T-helper 17 cell (primary cell): ENCODE measurements at regions not wholly inside any gene's neighbourhood (a gene's known extent, or its start where the extent isn't known, plus 50 kb on each side); places are given as distances from the start of the nearest gene placed in this dataset.

ENCODE experiments used
- ATAC-seq: fragments of 150-1000 bp; cut with Tn5 transposase; 2 replicates; pipeline ENCODE4 v1.10.0; 2021; ENCODE audit warnings: mild to moderate bottlenecking, moderate library complexity
- DNase-seq, 3 donors: peaks; one replicate each; pipeline versions ENCODE4 v3.0.0 to v3.0.0-alpha.2; 2020 to 2021
- H3K9me3 ChIP-seq: one replicate; pipeline ENCODE4 v1.7.0; 2013; ENCODE audit warnings: low read length, mild to moderate bottlenecking; ENCODE audit not compliant: control insufficient read depth, poor library complexity, severe bottlenecking
- H3K27ac Mint-ChIP-seq: one replicate; pipeline ENCODE4 v1.8.0; 2022; ENCODE audit warnings: mild to moderate bottlenecking, moderate library complexity, mixed read lengths
- H3K27me3 Mint-ChIP-seq: one replicate; pipeline ENCODE4 v1.8.0; 2022; ENCODE audit warnings: mixed read lengths
- H3K36me3 Mint-ChIP-seq: one replicate; pipeline ENCODE4 v1.8.0; 2022; ENCODE audit warnings: low read depth, mixed read lengths
- H3K4me1 Mint-ChIP-seq: one replicate; pipeline ENCODE4 v1.8.0; 2022; ENCODE audit warnings: mild to moderate bottlenecking, mixed read lengths
- H3K4me3 Mint-ChIP-seq: one replicate; pipeline ENCODE4 v1.8.0; 2022; ENCODE audit warnings: mild to moderate bottlenecking, moderate library complexity, mixed read lengths

- Mint-ChIP-seq H3K27me3 (peaks cover 9% of the 10 kb centered on the region), H3K36me3 (no peaks in the 10 kb centered on the region), H3K4me3 (no peak overlapping the region), H3K27ac (no peak overlapping the region), H3K4me1 (no peaks in the 10 kb centered on the region)
- no peaks in the 10 kb centered on the region for H3K9me3 ChIP-seq
- no peak for DNase-seq
- no peak for ATAC-seq
Measured at GRCh38 chr5:6902597-6902996, 189.4 kb downstream of the TENT4A start.

- Mint-ChIP-seq H3K27ac (no peak overlapping the region), H3K27me3 (peaks cover 9% of the 10 kb centered on the region), H3K36me3 (no peaks in the 10 kb centered on the region), H3K4me1 (no peaks in the 10 kb centered on the region), H3K4me3 (no peak overlapping the region)
- no peak for DNase-seq
- no peaks in the 10 kb centered on the region for H3K9me3 ChIP-seq
- no peak for ATAC-seq
Measured at GRCh38 chr5:6903934-6904333, 190.7 kb downstream of the TENT4A start.

DNA sequence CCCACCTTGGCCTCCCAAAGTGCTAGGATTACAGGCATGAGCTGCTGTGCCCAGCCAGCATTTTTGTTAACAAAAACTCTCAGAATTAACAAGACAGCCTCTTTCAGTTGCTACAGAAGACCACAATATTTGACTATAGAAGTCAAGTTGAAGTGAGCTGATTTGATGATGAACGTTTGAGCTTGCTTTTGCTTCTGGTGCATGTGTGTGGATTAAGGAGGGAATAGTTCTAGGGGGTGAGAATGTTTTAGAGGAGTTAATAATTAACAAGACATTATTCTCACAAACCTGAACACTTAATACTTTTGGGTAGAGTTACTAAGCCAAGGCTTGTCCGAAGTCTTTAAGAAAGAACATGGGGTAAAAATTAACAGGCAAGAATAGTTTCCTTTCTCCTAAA, 191.6 kb downstream of the TENT4A start:
- H3K27me3 Mint-ChIP-seq, result peaks cover 9% of the 10 kb centered on the region
- H3K36me3 Mint-ChIP-seq, result no peaks in the 10 kb centered on the region
- ATAC-seq, result no peak

DNA sequence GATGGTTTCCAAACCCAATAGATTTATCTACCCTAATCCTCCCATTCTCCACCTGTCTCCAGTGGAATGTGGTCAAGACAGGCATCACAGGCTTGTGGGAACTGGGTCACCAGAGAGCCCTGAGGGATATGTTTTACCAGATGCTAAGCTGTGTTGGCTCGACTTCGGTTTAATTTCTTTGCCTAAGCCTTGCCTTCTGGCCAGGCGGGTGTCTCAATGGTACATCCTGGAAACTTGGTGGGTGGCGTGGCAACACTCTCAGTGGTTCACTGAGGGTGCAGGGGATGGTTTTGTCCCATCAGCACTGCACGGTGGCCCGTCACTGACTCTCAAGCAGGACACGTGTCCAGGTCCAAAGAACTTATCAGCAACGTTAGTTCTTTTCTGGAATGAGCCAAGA, 192.2 kb downstream of the TENT4A start:
- H3K36me3 Mint-ChIP-seq, result no peaks in the 10 kb centered on the region
- H3K4me3 Mint-ChIP-seq, result no peak overlapping the region
- DNase-seq (no peak), ATAC-seq (no peak)
- H3K4me1 Mint-ChIP-seq, result no peaks in the 10 kb centered on the region
- H3K27me3 Mint-ChIP-seq, result peaks cover 9% of the 10 kb centered on the region
- H3K27ac Mint-ChIP-seq, result no peak overlapping the region
- H3K9me3 ChIP-seq, result no peaks in the 10 kb centered on the region

More for the DNA sequence above, 191.6 kb downstream of the TENT4A start:
- DNase-seq, result no peak
- no peak overlapping the region for H3K27ac Mint-ChIP-seq
- no peak overlapping the region for H3K4me3 Mint-ChIP-seq
- no peaks in the 10 kb centered on the region for H3K4me1 Mint-ChIP-seq
- no peaks in the 10 kb centered on the region for H3K9me3 ChIP-seq

DNA sequence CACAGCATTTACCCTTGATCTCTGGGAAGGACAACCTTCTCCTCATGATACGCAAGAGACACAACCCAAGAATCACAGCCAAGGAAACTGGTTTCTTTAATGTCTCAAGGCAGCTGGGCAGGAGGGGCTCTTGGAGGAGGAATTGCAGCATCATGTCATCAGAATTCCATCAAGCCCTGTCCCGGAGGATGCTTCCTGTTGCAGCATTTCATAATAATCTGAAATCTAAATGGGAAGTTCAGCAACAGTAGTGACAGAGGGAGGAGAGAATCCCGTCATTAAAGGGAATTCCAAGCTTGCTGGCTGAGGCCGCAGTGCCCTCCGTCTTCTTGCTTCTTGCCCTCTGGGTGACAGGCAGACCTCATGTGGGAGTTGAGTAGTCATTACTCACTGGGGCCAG, 192.7 kb downstream of the TENT4A start:
- no peak overlapping the region for H3K4me3 Mint-ChIP-seq
- H3K4me1 Mint-ChIP-seq, result no peaks in the 10 kb centered on the region
- no peaks in the 10 kb centered on the region for H3K36me3 Mint-ChIP-seq
- H3K9me3 ChIP-seq, result no peaks in the 10 kb centered on the region
- DNase-seq (no peak), ATAC-seq (no peak)
- peaks cover 9% of the 10 kb centered on the region for H3K27me3 Mint-ChIP-seq
- H3K27ac Mint-ChIP-seq, result no peak overlapping the region

- no peaks in the 10 kb centered on the region for H3K9me3 ChIP-seq
- no peak for DNase-seq
- Mint-ChIP-seq H3K4me1 (no peaks in the 10 kb centered on the region), H3K27ac (no peak overlapping the region), H3K36me3 (no peaks in the 10 kb centered on the region), H3K4me3 (no peak overlapping the region), H3K27me3 (peaks cover 14% of the 10 kb centered on the region)
- no peak for ATAC-seq
Measured at GRCh38 chr5:6907320-6907918, 194.2 kb downstream of the TENT4A start.

- Mint-ChIP-seq H3K4me1 (no peaks in the 10 kb centered on the region), H3K4me3 (no peak overlapping the region), H3K27ac (no peak overlapping the region), H3K36me3 (no peaks in the 10 kb centered on the region), H3K27me3 (peaks cover 14% of the 10 kb centered on the region)
- H3K9me3 ChIP-seq, result no peaks in the 10 kb centered on the region
- ATAC-seq (no peak), DNase-seq (no peak)
Measured at GRCh38 chr5:6909901-6910300, 196.7 kb downstream of the TENT4A start.

GRCh38 chr5:6910950-6911349, 197.7 kb downstream of the TENT4A start:
- Mint-ChIP-seq H3K4me1 (no peaks in the 10 kb centered on the region), H3K4me3 (no peak overlapping the region)
- no peak for ATAC-seq

GRCh38 chr5:6914347-6914746, 201.1 kb downstream of the TENT4A start:
- Mint-ChIP-seq H3K4me1 (no peaks in the 10 kb centered on the region), H3K27me3 (peaks cover 14% of the 10 kb centered on the region), H3K36me3 (no peaks in the 10 kb centered on the region), H3K27ac (no peak overlapping the region), H3K4me3 (no peak overlapping the region)
- H3K9me3 ChIP-seq, result no peaks in the 10 kb centered on the region
- no peak for DNase-seq
- no peak for ATAC-seq

More at GRCh38 chr5:6910950-6911349, 197.7 kb downstream of the TENT4A start:
- Mint-ChIP-seq H3K27ac (no peak overlapping the region), H3K27me3 (peaks cover 14% of the 10 kb centered on the region), H3K36me3 (no peaks in the 10 kb centered on the region)
- DNase-seq, result no peak
- no peaks in the 10 kb centered on the region for H3K9me3 ChIP-seq

DNA sequence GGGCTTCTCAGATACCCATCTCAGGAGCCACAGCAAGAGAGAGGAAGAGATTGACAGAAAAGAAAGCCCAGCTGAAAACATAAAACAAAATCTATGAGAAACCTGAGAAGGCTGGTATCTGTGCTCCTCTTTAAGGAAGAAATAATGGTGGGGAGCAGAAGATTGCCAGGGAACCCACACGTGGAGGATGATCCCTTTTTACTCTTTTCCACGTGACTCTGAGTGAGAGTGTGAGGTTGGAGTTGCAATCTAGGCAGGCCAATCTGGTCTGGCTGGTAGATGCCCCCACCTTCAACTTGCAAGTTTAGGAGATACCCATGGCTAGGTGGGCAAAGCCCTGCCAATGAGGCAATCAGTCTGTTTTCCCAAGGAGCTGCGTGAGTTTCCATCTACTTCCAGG, 202.3 kb downstream of the TENT4A start:
- no peak overlapping the region for H3K4me3 Mint-ChIP-seq
- no peaks in the 10 kb centered on the region for H3K9me3 ChIP-seq
- H3K4me1 Mint-ChIP-seq, result no peaks in the 10 kb centered on the region
- H3K27ac Mint-ChIP-seq, result no peak overlapping the region
- ATAC-seq (no peak), DNase-seq (no peak)
- H3K36me3 Mint-ChIP-seq, result no peaks in the 10 kb centered on the region
- peaks cover 14% of the 10 kb centered on the region for H3K27me3 Mint-ChIP-seq

DNA sequence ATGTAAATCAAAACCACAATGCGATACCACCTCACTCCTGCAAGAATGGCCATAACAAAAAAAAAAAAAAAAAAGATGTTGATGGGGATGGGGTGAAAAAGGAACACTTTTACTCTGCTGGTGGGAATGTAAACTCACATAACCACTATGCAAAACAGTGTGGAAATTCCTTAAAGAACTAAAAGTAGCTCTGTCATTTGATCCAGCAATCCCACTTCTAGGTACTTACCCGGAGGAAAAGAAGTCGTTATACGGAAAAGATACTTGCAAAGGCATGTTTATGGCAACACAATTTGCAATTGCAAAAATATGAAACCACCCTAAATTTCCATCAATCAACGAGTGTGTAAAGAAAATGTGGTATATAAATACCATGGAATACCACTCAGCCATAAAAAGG, 205.0 kb downstream of the TENT4A start:
- no peaks in the 10 kb centered on the region for H3K36me3 Mint-ChIP-seq
- no peak overlapping the region for H3K27ac Mint-ChIP-seq
- DNase-seq (no peak), ATAC-seq (no peak)
- H3K27me3 Mint-ChIP-seq, result peaks cover under 1% of the 10 kb centered on the region
- no peaks in the 10 kb centered on the region for H3K9me3 ChIP-seq
- H3K4me1 Mint-ChIP-seq, result no peaks in the 10 kb centered on the region
- H3K4me3 Mint-ChIP-seq, result no peak overlapping the region

DNA sequence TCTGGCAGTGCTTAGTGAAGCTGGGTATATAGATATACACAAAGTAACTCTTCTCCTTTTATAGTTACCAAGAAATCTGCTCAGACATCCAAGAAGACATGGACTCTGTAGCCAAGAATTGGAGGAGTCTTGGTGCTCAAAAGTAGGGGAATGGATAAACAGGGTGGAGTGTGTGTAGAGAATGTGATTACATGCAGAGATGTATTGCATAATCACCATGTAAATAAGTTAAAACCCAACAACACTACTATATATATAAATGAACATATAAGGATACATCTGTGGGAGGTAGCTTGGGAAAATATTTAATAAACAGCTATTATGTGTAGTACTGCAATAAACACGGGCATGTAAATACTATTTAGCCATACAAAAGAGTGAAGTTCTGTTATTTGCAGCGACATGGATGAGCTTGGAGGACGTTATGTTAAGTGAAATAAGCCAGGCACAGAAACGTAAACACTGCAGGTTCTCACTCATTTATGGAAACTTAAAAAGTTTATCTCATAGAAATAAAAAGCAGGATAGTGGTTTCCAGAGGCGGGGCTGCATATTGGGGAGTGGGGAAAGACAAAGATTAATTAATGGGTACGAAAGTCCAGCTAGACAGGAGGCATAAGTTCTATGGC, 207.5 kb downstream of the TENT4A start:
- Mint-ChIP-seq H3K4me3 (no peak overlapping the region), H3K27ac (no peak overlapping the region), H3K4me1 (no peaks in the 10 kb centered on the region), H3K36me3 (no peaks in the 10 kb centered on the region), H3K27me3 (no peaks in the 10 kb centered on the region)
- DNase-seq, result no peak
- no peak for ATAC-seq
- no peaks in the 10 kb centered on the region for H3K9me3 ChIP-seq

DNA sequence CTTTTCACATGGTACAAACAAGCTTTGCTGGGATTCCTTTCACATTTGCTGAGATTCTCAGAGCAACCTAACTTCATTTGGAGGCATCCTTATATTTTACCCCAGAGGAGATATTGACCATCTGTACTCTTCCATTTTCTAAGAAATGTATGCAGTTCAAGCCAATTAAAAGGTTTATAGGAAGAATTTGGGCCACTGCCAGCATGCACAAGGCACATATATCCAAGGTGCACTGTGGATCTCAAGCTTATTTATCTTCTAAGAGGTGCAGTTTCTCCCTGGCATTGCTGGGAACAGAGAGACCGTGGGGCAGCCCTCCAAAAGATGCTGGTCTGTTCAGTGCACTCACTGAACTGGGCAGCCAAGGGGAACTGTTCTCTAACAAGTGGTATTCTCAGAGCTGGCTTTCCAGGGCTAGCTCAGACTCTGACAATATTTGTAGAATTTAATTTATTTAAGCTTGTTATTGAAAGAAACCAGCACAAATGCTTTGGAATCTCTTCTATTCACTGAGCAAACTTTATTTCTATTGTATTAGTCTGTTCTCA, 213.3 kb downstream of the TENT4A start:
- DNase-seq (no peak), ATAC-seq (no peak)
- Mint-ChIP-seq H3K27me3 (peaks cover 4% of the 10 kb centered on the region), H3K4me1 (no peaks in the 10 kb centered on the region), H3K27ac (no peak overlapping the region), H3K36me3 (no peaks in the 10 kb centered on the region), H3K4me3 (no peak overlapping the region)
- no peaks in the 10 kb centered on the region for H3K9me3 ChIP-seq

DNA sequence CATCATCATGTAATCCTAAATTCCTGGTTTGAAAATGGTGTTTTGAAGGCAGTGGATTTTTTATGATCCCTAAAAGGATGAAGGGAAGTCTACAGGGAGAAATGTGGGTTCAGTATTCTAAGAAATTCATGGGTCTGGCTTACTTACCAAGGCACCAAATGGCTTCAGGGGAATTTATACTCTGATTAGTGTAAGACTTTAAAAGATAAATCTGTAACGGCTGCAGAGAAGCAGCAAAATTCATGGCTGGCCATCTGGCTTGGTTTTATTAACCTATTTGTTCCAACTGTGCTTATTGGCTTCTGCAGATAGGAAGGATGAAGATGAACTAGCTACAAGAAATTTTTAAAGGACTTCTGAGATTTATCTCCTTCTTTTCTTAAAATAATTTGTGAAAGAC, 222.8 kb downstream of the TENT4A start:
- ATAC-seq, result no peak
- no peak for DNase-seq
- Mint-ChIP-seq H3K27ac (no peak overlapping the region), H3K27me3 (peaks cover 42% of the 10 kb centered on the region), H3K4me1 (no peaks in the 10 kb centered on the region), H3K36me3 (no peaks in the 10 kb centered on the region), H3K4me3 (no peak overlapping the region)
- no peaks in the 10 kb centered on the region for H3K9me3 ChIP-seq
